A549 (cell line): ENCODE measurements at regions not wholly inside any gene's neighbourhood (a gene's known extent, or its start where the extent isn't known, plus 50 kb on each side); places are given as distances from the start of the nearest gene placed in this dataset.

Experiments
- ATAC-seq, 2 experiments: fragments of 200-7000 bp in 1 of 2; fragments of >200 bp in 1 of 2; cut with Nextera tagmentation in 1 of 2; cut with Tn5 transposase in 1 of 2; 3 replicates each; pipeline versions ENCODE4 v1.8.0 to v1.9.1; 2018 to 2020; ENCODE audit warnings: mild to moderate bottlenecking in 1 of 2, moderate library complexity in 1 of 2
- CTCF ChIA-PET: fragments of 300-600 bp; sonication (Branson Sonifier 250); formaldehyde crosslinking; extraction: SDS; loops from one replicate; lab custom pipeline; 2021; ENCODE audit warnings: antibody characterized with exemption, inconsistent platforms; lab: Yijun Ruan, JAX
- POLR2A ChIA-PET: fragments of 350-600 bp; formaldehyde crosslinking; extraction: SDS; loops from one replicate; lab custom pipeline; 2021; ENCODE audit warnings: antibody characterized with exemption, inconsistent platforms; lab: Yijun Ruan, JAX
- DNase-seq, 2 experiments: peaks; one replicate each; pipeline versions ENCODE4 v3.0.0 to v3.0.0-alpha.2; 2011 to 2016; ENCODE audit warnings: low read depth in 1 of 2, low spot score in 1 of 2
- FAIRE-seq: peaks from 2 replicates; lab custom pipeline; 2011; peaks lifted over from hg19 to GRCh38; lab: Jason Lieb, UNC
- H3K27ac ChIP-seq, 2 experiments: fragments of >200 bp; sonication (Bioruptor Twin); formaldehyde crosslinking; 3 replicates each; pipeline ENCODE4 v1.5.1; 2016 to 2017
- H3K4me1 ChIP-seq: fragments of >200 bp; sonication (Bioruptor Twin); formaldehyde crosslinking; 3 replicates; pipeline ENCODE4 v1.6.1; 2016
- H3K4me2 ChIP-seq: fragments of >200 bp; sonication (Bioruptor Twin); formaldehyde crosslinking; 3 replicates; pipeline ENCODE4 v1.6.1; 2016
- H3K4me3 ChIP-seq: fragments of >200 bp; sonication (Bioruptor Twin); formaldehyde crosslinking; 3 replicates; pipeline ENCODE4 v1.5.1; 2016
- H3K9me3 ChIP-seq: fragments of >200 bp; sonication (Bioruptor Twin); formaldehyde crosslinking; 3 replicates; pipeline ENCODE4 v1.6.1; 2016
- CBX2 ChIP-seq: fragments of 200-600 bp; sonication (generic); IDR thresholded peaks from 2 replicates; pipeline ENCODE4 v1.6.1; 2016; ENCODE audit warnings: low read depth, mild to moderate bottlenecking, borderline replicate concordance
- EHMT2 ChIP-seq: fragments of 200-600 bp; sonication (generic); IDR thresholded peaks from 2 replicates; pipeline ENCODE4 v1.6.1; 2016; ENCODE audit warnings: antibody characterized with exemption, low read depth, mild to moderate bottlenecking, moderate library complexity
- FOSL2 ChIP-seq, 2 experiments: fragments of 450-650 bp in 1 of 2; fragments of >200 bp in 1 of 2; sonication (Bioruptor Twin) in 1 of 2; formaldehyde crosslinking; IDR thresholded peaks; 2 replicates each; pipeline versions ENCODE4 v1.5.0 to v1.6.1; 2016 to 2020; ENCODE audit warnings: mild to moderate bottlenecking in 1 of 2, moderate library complexity in 1 of 2
- FOXS1 ChIP-seq: fragments of 250-450 bp; sonication (Bioruptor Pico); IDR thresholded peaks from 2 replicates; pipeline ENCODE4 v1.5.0; 2020; ENCODE audit warnings: mild to moderate bottlenecking, moderate library complexity
- GATA3 ChIP-seq: IDR thresholded peaks from 2 replicates; pipeline ENCODE4 v1.6.1; 2012; ENCODE audit warnings: borderline replicate concordance
- HDAC2 ChIP-seq: fragments of 200-600 bp; sonication (generic); IDR thresholded peaks from 2 replicates; pipeline ENCODE4 v1.6.1; 2016
- HES2 ChIP-seq: fragments of >200 bp; sonication (Bioruptor Twin); formaldehyde crosslinking; IDR thresholded peaks from 2 replicates; pipeline ENCODE4 v1.6.1; 2016
- HMGXB4 ChIP-seq: fragments of 250-450 bp; sonication (Bioruptor Pico); IDR thresholded peaks from 2 replicates; pipeline ENCODE4 v1.5.0; 2021; ENCODE audit warnings: mild to moderate bottlenecking, moderate library complexity, borderline replicate concordance
- HOXA7 ChIP-seq: fragments of 250-450 bp; sonication (Bioruptor Pico); IDR thresholded peaks from 2 replicates; pipeline ENCODE4 v1.5.0; 2020; ENCODE audit warnings: mild to moderate bottlenecking, moderate library complexity
- HOXB13 ChIP-seq: fragments of 250-450 bp; sonication (Bioruptor Pico); IDR thresholded peaks from 2 replicates; pipeline ENCODE4 v1.5.0; 2020; ENCODE audit warnings: low read depth, mild to moderate bottlenecking, moderate library complexity
- HOXB5 ChIP-seq: fragments of 250-450 bp; sonication (Bioruptor Pico); IDR thresholded peaks from 2 replicates; pipeline ENCODE4 v1.5.0; 2020; ENCODE audit warnings: mild to moderate bottlenecking, moderate library complexity
- KDM1A ChIP-seq: fragments of 200-600 bp; sonication (generic); IDR thresholded peaks from 2 replicates; pipeline ENCODE4 v1.6.1; 2016; ENCODE audit warnings: low read depth, mild to moderate bottlenecking
- MAZ ChIP-seq: fragments of 150-350 bp; IDR thresholded peaks from 2 replicates; pipeline ENCODE4 v1.6.1; 2014; ENCODE audit warnings: antibody characterized with exemption, low read depth, low read length, borderline replicate concordance
- MYC ChIP-seq: IDR thresholded peaks from 2 replicates; pipeline ENCODE4 v1.6.1; 2012; ENCODE audit warnings: mild to moderate bottlenecking, inconsistent platforms, low read length, improper control_type of control experiment, borderline replicate concordance
- NPAS2 ChIP-seq: fragments of 250-450 bp; sonication (Bioruptor Pico); IDR thresholded peaks from 2 replicates; pipeline ENCODE4 v1.8.0; 2022; ENCODE audit warnings: mild to moderate bottlenecking, moderate library complexity, borderline replicate concordance
- NR3C1 ChIP-seq: fragments of >200 bp; sonication (Bioruptor Twin); formaldehyde crosslinking; IDR thresholded peaks from 3 replicates; pipeline ENCODE4 v1.6.1; 2017
- PHF8 ChIP-seq: fragments of 200-600 bp; sonication (generic); IDR thresholded peaks from 2 replicates; pipeline ENCODE4 v1.6.1; 2016; ENCODE audit warnings: low read depth, mild to moderate bottlenecking, antibody characterized with exemption, moderate library complexity, borderline replicate concordance
- POLR2A ChIP-seq: IDR thresholded peaks from 2 replicates; pipeline ENCODE4 v1.6.1; 2012; ENCODE audit warnings: mild to moderate bottlenecking, low read length
- POLR2AphosphoS2 ChIP-seq: conservative IDR thresholded peaks from 2 replicates; pipeline ENCODE4 v1.6.1; 2012; ENCODE audit warnings: low read length, improper control_type of control experiment, inconsistent platforms
- RCOR1 ChIP-seq: fragments of 150-350 bp; IDR thresholded peaks from 2 replicates; pipeline ENCODE4 v1.6.1; 2014; ENCODE audit warnings: antibody characterized with exemption, low read length, low read depth
- REST ChIP-seq: fragments of 200-600 bp; sonication (generic); IDR thresholded peaks from 2 replicates; pipeline ENCODE4 v1.6.1; 2016; ENCODE audit warnings: antibody characterized with exemption, mild to moderate bottlenecking, moderate library complexity
- TP53 ChIP-seq: fragments of 250-450 bp; sonication (Bioruptor Pico); IDR thresholded peaks from 2 replicates; pipeline ENCODE4 v1.5.0; 2021; ENCODE audit warnings: mild to moderate bottlenecking, moderate library complexity
- USF2 ChIP-seq: fragments of 450-650 bp; IDR thresholded peaks from 2 replicates; pipeline ENCODE4 v1.6.1; 2014; ENCODE audit warnings: antibody characterized with exemption
- ZSCAN20 ChIP-seq: fragments of 250-450 bp; sonication (Bioruptor Pico); IDR thresholded peaks from 2 replicates; pipeline ENCODE4 v1.8.0; 2022; ENCODE audit warnings: mild to moderate bottlenecking, moderate library complexity
- WGBS: methylation state at CpG from one replicate; pipeline ENCODE4 v1.1.6; 2017; ENCODE audit errors: missing lambda C conversion rate; 5-methylcytosine and 5-hydroxymethylcytosine counted together
- TF ChIP-seq, protein P1 (sequence below): IDR thresholded peaks from 2 replicates; pipeline ENCODE4 v1.6.1; 2012
- TF ChIP-seq, protein P2 (sequence below): IDR thresholded peaks from 2 replicates; pipeline ENCODE4 v1.6.1; 2012; ENCODE audit warnings: low read depth, borderline replicate concordance
- TF ChIP-seq, protein P3 (sequence below): IDR thresholded peaks from 2 replicates; pipeline ENCODE4 v1.6.1; 2012

DNA sequence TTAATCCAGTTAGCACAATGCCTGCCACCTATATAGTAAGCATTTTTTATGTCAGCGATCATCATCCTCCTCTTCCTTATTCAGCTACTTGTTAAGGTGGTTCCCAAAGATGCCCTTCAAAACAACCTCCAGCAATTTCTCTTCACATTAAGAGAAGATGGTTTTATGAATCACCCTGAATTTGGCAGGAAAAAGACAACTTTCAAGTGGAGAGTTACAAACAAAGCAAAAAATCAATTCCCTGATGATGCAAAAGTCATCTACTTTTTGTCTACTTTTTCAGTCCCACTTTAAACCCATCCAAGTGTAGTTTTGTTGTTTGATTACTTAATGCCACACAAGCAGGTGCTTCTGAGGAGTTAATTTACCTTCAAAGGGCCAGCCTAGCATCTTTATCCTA lies 139.1 kb upstream of the SERP2 start (continued):
- TF ChIP-seq REST: no peak
- no peak for TF ChIP-seq NPAS2 (CRISPR knock-in tag)
- TF ChIP-seq, protein P1, sequence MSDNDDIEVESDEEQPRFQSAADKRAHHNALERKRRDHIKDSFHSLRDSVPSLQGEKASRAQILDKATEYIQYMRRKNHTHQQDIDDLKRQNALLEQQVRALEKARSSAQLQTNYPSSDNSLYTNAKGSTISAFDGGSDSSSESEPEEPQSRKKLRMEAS: no peak
- TF ChIP-seq MAZ: no peak
- no peak for TF ChIP-seq USF2
- TF ChIP-seq ZSCAN20 (CRISPR knock-in tag): no peak

- WGBS: 100% methylated on average over 1 of the region's 1 CpG
- FAIRE-seq: no peak
- no peak for DNase-seq
- TF ChIP-seq HOXA7 (CRISPR knock-in tag) (no peak), PHF8 (no peak), CBX2 (no peak), MYC (no peak), RCOR1 (no peak), KDM1A (no peak), HES2 (no peak), EHMT2 (no peak), POLR2A (no peak), HOXB13 (CRISPR knock-in tag) (no peak)
- TF ChIP-seq, protein P2, sequence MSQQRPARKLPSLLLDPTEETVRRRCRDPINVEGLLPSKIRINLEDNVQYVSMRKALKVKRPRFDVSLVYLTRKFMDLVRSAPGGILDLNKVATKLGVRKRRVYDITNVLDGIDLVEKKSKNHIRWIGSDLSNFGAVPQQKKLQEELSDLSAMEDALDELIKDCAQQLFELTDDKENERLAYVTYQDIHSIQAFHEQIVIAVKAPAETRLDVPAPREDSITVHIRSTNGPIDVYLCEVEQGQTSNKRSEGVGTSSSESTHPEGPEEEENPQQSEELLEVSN: no peak
- TF ChIP-seq, protein P1: no peak
- Histone ChIP-seq H3K9me3 (no peaks in the 10 kb centered on the region), H3K4me3 (no peak overlapping the region), H3K27ac (peak overlapping the region; percentile 65 to 90; a peak in 5 of 6 replicates), H3K4me1 (peaks cover 50% of the 10 kb centered on the region), H3K4me2 (no peak overlapping the region)
- ATAC-seq: no peak
- POLR2A ChIA-PET: interaction anchor here (1.3 kb wide), 1 partner anchor 199 kb away, joined by 3 read pairs; no protein-coding TSS in a partner anchor
- CTCF ChIA-PET: interaction anchor here (1.4 kb wide), 1 partner anchor 21 kb away, joined by 3 read pairs; no protein-coding TSS in a partner anchor
These were observed 137.3 kb upstream of the SERP2 start for GRCh38 chr13:44236370-44236769.

- no peaks in the 10 kb centered on the region for H3K9me3 ChIP-seq
- no peak overlapping the region for H3K4me3 ChIP-seq
- ChIA-PET CTCF (interaction anchor here (1.4 kb wide), 1 partner anchor 22 kb away, joined by 3 read pairs; no protein-coding TSS in a partner anchor), POLR2A (interaction anchor here (1.3 kb wide), 1 partner anchor 198 kb away, joined by 3 read pairs; no protein-coding TSS in a partner anchor)
- ATAC-seq (no peak), DNase-seq (no peak), FAIRE-seq (no peak)
- H3K4me1 ChIP-seq: peaks cover 46% of the 10 kb centered on the region
- H3K27ac ChIP-seq: peak overlapping the region; percentile 65 to 90
- no peak overlapping the region for H3K4me2 ChIP-seq
- 93% methylated on average over 5 of the region's 5 CpGs for WGBS
- TF ChIP-seq NR3C1: no peak
- TF ChIP-seq POLR2AphosphoS2: no peak
- TF ChIP-seq, protein P3, sequence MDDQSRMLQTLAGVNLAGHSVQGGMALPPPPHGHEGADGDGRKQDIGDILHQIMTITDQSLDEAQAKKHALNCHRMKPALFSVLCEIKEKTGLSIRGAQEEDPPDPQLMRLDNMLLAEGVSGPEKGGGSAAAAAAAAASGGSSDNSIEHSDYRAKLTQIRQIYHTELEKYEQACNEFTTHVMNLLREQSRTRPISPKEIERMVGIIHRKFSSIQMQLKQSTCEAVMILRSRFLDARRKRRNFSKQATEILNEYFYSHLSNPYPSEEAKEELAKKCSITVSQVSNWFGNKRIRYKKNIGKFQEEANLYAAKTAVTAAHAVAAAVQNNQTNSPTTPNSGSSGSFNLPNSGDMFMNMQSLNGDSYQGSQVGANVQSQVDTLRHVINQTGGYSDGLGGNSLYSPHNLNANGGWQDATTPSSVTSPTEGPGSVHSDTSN: no peak
- no peak for TF ChIP-seq FOSL2 (IDR thresholded peaks at IDR 0.05)
- TF ChIP-seq FOSL2 (CRISPR knock-in tag; IDR thresholded peaks at IDR 0.05): no peak
- TF ChIP-seq PHF8: no peak
- no peak for TF ChIP-seq TP53 (CRISPR knock-in tag)
- no peak for TF ChIP-seq HDAC2
- no peak for TF ChIP-seq GATA3
- no peak for TF ChIP-seq FOXS1 (CRISPR knock-in tag)
- no peak for TF ChIP-seq HMGXB4 (CRISPR knock-in tag)
- no peak for TF ChIP-seq HOXB5
- TF ChIP-seq MYC: no peak
These were observed 136.8 kb upstream of the SERP2 start for GRCh38 chr13:44236801-44237207.
